Activated T-cell treated with anti-CD3 and anti-CD28 coated beads for 24 hours (primary cell): ENCODE measurements at regions not wholly inside any gene's neighbourhood (a gene's known extent, or its start where the extent isn't known, plus 50 kb on each side); places are given as distances from the start of the nearest gene placed in this dataset.
A peak's percentile ranks its signal among the peaks of the same experiment; 100 is the strongest.
"Not testable (repeated sequence)": the region's sequence is repeated elsewhere in the genome, so short reads cannot be mapped to it uniquely, and the experiment has no call there.

Experiments
- DNase-seq: peaks from one replicate; pipeline ENCODE4 v3.0.0-alpha.2; 2020; ENCODE audit warnings: low read depth

DNA sequence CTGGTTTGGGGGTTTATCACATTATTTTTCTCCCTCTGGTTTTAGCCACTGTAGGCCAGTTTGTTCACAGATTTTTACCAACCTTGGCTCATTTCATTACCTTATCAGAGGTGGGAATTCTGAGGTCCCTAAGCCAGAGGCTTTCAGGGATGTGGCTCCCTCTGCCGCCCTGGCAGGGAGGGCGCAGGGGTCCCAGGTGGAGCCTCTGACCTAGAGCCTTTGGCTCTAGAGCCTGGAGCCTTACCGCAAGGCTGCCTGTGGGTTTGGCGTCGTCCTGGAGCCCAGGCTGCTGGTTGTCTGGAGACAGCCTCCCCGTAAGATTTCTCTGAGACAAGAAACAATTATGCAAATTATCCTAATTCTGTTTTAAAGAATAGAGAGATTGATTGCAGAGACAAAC, 188.0 kb downstream of the LMLN start:
- not testable (repeated sequence) for DNase-seq

DNA sequence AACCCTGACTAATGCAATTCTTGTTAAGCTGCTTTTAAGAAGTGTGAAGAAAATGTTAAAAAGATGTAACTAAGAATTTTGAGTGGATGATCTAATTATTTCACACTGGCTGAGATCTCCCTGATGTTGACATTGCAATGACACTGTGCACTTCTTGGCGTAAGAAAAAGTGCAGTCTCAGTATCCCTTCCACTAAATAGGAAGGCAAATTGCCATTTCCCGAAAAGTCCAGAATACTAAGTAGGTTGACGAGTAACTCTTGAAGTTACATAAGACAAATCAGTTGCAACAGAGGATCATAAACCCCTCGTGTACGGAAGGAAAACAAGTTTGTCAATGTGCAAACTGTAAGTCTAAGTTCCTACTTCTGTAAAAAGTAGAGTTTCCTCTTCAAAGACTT, 189.9 kb downstream of the LMLN start:
- not testable (repeated sequence) for DNase-seq

DNA sequence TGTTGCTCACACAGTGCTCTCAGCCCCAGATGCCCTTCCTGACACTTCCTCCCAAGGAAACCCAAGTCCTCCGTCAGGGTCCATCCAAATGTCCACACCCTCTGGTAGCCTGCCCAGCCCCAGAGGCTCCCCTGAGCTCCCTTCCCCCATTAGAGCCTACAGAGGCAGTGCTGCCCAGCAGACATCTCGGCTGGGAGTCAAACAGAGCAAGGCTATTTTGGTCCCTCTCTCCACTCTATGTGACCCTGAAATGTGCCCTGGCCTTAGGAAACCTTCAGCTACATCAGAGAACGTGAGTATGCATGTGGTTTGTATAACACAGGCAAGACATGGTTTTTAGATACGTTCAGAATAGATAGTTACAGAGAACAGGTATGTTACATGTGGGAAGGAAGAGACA, 191.8 kb downstream of the LMLN start:
- DNase-seq: not testable (repeated sequence)

DNA sequence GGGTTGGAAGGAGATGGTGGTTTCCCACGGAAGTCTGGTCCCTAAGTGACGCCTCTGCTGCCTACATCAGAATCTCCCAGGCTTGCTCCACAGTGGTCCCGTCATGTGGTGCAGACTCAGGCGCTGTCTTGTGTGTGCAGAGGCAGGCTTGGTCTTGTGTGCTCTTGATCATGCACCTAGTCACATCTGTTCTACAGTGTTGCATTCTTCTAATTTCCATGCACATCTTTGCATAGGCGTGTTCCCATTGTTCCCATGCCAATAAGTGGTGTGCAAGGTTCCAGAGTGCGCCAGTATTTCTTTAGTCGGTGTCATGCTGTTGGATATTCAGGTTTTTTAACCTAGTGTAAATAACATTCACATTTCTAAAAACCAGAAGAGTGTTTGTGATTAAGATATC, 195.8 kb downstream of the LMLN start:
- DNase-seq: not testable (repeated sequence)

DNA sequence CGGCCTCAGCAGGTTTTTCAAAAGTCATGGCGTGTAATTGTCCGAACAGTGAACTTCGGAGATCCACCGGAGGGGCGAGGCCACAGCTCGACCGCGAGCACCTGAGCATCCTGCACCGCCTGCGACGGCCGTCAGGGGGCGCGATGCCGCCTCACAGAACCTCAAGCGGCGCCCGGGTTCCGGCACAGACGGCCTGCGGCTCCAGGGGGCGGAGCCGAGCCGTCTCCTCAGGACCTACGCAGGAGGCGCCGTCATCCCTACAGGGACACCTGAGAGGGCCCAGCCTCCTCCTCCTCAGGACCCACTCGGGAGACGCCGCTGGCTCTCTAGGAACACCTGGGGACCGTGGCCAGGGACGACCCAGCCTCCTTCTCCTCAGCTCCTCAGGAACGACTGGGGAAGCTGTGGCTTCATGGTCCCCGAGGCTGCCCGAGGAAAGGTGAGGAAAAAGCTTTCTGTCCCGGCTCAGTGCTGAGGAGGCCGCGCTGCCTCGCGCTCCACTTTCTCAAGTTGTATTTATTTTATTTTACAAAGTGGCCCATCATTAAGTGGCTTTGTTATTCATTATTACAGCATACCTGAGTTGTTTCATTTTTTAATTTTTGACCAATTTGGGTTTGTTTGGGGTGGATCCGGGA, 197.3 kb downstream of the LMLN start:
- not testable (repeated sequence) for DNase-seq

DNA sequence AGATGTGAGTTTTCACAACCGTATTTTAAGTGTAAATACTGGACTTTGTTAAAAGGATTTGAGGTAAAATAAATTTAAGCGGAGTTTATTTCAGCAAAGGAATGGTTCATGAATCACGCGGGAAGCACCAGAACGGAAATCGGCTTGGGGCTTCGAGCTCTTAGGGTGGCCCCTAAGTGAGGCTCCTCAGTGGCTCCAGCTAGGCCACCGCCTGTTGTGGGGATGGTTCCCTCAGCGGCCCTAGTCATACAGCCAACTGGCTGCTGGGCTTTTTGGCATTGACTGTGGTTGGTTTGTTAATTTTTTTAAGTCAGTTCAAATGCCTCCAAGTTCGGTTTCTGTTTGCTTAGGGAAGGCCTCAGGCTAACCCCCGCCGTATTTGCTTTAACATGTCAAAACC, 198.0 kb downstream of the LMLN start:
- DNase-seq: not testable (repeated sequence)

DNA sequence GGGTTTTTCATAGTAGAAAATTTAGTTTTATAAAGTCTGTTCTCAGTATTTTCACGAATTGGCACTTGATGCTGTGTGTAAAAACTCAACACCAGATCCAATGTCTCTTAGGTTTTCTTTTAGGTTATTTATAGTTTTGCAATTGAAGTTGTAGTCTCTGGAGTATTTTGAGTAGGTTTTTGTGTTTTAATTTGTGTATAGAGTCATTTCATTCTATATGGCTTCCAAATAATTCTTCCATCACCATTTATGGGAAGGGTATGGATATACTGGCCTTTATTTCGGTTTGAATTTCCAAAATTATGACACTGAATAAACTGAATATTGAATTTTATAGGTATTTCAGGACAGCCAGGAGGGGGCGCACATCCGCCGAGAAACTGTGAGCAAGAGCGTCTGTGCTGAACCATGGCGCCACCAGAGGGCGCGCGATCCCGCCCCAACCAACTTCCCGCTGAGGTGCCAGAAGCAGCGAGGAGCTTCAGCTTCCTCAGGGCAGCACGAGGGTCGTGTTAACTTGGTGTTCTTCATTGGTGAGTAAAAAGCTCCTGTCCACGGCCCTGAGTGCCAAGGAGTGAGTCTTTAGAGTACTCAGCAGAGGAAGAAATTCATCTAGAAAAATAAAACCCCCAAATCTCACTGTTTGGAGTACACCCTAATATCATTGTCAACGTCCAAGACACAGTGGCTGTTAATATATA, 207.5 kb downstream of the LMLN start:
- peak; percentile 58 for DNase-seq

DNA sequence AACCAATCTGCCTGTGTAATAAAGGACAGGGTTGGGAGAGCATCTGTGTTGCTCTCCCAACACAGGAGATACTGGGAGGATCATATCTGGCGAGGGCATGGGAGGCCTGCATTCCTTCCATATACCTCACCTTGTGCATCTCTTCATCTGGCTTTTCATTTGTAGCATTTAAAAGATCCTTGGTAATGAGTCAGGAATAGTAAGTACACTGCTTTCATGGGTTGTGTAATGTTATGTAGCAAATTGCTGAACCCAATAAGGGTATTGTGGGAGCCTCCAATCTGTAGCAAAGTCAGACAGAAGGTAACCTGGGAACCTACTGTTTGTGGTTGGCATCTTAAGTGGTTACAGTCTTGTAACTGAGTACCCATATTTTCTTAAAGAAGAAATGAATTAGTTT, 210.8 kb downstream of the LMLN start:
- not testable (repeated sequence) for DNase-seq

DNA sequence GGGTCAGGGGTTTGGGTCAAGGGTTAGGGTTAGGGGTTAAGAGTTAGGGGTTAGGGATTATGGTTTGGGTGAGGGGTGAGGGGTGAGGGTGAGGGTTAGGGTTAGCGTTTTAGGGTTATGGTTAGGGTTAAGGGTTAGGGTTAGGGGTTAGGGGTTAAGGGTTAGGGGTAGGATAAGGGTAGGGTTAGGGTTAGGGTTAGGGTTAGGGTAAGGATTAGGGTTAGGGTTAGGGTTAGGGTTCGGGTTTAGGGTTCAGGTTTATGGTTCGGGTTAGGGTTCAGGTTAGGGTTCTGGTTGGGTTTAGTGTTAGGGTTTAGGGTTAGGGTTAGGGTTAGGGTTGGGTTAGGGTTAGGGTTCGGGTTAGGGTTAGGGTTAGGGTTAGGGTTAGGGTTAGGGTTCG, 213.1 kb downstream of the LMLN start:
- DNase-seq: not testable (repeated sequence)

DNA sequence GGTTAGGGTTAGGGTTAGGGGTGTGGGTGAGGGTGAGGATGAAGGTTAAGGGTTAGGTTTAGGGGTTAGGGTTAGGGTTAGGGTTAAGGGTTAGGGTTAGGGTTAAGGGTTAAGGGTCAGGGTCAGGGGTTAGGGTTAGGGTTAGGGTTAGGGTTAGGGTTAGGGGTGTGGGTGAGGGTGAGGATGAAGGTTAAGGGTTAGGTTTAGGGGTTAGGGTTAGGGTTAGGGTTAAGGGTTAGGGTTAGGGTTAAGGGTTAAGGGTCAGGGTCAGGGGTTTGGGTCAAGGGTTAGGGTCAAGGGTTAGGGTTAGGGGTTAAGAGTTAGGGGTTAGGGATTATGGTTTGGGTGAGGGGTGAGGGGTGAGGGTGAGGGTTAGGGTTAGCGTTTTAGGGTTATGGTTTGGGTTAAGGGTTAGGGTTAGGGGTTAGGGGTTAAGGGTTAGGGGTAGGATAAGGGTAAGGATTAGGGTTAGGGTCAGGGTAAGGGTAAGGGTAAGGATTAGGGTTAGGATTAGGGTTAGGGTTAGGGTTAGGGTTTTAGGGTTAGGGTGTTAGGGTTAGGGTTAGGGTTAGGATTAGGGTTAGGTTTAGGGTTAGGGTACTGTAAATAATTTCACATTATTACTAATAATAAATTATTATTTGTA, 214.0 kb downstream of the LMLN start:
- not testable (repeated sequence) for DNase-seq
